HG03442 (cell line): ENCODE measurements at regions not wholly inside any gene's neighbourhood (a gene's known extent, or its start where the extent isn't known, plus 50 kb on each side); places are given as distances from the start of the nearest gene placed in this dataset.

Source experiments
- ATAC-seq: cut with Tn5 transposase; IDR thresholded peaks from one replicate; pipeline ENCODE4 v1.9.1; 2021; ENCODE audit warnings: mild to moderate bottlenecking, moderate library complexity; ENCODE audit not compliant: unreplicated experiment

DNA sequence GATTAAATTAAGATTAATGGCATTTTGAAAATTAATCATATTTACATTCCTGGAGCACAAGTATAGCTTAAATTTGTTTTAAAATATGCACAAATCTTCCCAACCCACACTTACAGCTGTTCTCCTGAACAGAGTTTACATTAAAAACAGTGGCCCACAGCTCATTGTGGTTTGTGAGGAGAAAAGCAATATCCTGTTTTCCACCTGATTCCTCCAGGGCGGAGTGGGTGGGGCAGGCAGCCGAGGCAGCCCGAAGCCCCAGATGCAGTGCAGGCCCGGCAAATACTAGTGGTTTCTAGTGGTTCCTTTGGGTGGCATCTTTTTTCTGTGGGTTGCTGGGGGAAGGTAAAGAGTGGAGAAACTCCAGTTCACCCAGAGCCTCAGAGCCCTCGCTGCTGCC is 280.8 kb downstream of the ARHGAP12 start:
- ATAC-seq, result no peak

DNA sequence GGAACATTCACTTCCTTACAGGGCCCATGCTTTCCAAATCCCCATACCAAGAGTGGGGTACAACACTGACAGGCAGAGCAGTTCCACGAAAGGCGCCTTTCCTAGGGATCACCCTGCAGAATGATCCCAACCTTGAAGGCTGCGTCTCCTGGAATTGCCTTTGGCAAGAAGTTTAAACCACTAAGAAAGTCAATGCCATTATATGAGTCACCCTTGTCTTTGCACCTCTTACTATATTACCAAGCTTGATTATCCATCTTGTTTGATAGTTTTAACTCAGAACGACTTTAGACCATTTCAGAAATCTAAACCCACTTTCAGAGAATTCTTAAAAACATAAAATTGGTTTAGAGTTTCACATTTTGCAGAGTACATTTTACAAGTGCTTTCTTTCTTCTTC is 282.1 kb downstream of the ARHGAP12 start:
- no peak for ATAC-seq

DNA sequence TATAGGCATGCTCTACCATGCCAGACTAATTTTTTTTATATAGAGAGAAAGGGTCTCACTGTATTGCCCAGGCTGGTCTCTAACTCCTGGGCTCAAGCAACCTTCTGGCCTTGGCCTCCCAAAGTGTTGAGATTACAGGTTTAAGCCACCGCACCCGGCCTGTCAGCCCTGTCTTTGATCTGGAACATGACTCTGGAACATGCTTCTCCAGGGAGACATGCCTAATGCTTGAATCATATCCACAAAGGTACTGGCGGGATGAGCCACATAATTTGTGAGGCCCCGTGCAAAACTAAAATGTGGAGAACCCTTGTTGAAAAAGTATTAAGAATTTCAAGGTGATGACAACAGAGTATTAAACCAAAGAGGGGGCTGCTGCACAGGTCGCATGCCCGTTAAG is 282.8 kb downstream of the ARHGAP12 start:
- ATAC-seq, result no peak

DNA sequence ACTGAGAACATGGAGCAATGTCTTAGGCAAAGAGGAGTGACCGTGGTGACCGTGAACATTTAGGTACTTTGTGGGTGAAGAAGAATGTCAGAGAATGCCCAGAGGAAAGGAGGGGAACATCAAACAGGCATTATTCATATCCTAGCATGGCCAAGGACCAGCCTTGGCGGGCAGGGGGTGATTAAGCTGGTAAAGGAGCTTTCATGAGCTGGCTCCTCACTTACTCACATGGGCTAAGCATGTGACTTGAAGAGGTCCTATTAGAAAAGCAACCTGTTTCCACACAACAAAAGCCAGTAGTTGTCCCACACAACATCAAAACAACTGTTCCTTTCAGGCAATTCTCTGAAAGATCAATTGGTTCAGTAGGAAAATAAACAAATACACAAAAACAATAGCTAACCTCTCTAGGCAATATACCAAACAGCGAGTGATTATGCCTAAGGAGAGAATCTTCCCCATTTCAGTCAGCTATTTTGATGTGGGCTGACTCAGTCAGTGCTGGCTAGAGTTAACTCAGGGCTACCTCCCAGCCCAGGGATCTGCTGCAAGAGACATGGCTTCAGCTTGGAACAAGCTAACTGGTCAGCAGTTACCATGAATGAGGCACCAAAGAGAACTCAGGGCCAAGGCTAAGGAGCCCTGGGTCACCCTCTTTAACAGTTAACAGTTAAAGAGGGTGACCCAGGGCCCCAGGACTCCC is 283.5 kb downstream of the ARHGAP12 start:
- ATAC-seq, result no peak

DNA sequence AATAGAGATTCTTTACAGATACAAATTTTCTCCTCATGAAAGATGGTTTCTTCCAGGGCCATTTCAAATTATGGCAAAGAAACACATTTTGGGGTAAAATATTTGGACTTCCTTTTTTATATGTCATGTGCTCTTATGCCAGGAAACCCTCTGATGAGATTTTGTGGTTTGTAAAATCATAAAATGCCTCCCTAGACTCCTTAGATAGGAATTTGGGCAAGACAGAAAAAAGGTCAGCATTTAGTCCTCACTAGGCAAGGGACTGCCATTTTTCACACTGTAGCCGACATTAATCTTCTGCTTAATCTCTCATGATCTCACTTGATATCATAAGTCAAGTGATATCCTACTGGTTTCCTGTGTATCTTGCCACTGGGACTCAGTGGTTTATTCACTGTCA is 286.4 kb downstream of the ARHGAP12 start:
- no peak for ATAC-seq

DNA sequence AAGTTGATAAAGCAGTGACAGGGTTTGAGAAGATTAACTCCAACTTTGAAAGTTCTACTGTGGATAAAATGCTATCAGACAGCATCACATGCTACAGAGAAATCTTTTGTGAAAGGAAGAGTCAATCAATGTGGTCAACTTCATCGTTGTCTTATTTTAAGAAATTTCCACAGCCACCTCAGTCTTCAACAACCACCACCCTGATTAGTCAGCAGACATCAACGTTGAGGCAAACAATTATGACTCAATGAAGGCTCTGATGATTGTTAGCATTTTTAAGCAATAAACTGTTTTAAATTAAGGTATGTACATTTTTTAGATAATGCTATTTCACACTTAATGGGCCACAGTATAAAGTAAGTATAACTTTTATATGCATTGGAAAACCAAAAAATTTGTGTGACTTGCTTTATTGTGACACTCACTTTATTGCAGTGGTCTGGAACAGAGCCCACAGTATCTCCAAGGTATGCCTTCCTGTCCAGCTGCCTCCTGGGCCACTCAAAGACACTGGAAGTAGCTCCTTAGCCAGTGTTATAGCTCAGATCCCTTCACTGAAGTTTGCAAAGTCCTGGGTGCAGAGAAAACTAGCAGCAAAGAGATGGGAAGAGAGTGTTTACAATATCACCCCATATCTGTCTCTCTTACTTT is 293.1 kb downstream of the ARHGAP12 start:
- no peak for ATAC-seq

DNA sequence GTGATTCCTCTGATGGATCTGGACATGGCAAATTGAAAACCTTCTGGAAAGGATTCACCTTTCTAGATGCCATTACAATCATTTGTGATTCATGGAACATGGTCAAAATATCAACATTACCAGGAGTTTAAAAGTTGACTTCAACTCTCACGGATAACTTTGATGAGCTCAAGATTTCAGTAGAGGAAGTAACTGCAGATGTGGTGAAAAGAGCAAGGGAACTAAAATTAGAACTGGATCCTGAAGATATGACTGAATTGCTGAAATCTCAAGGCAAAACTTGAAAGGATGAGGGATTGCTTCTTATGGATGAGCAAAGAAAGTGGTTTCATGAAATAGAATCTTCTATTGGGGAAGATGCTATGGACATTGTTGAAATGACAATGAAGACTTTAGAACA is 293.6 kb downstream of the ARHGAP12 start:
- no peak for ATAC-seq

DNA sequence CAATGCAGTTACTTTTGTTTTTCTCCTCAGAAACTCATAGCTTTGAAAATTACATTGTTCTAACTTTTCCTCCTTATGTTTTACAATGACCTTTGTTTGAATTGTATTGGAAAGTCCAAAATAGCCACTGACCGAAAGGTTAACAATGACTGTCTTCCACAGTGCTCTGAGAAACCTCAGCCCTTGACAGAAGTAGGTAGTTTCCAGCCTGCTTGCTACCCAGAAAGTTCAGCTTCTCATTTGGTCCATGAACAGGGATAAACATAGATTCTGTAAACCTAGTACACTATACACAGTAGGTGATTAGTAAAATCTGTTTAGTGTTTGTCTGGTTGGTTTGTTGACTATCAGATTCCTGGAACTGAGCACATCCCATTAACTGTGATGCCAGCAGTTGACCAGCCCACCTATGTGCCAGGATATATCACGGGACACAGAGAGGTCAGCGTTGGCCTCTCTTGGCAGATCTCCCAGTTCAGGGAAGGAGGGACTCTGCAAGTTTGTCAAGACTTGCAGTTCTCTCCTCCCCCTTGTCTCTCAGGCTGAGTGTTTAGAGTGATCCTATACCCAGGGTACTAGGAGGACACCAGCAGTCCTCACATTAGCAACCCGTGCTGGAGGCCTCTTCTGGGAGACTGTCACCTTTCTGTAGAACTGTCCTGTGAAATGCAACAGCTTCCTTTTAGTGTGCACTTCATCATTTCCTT is 297.6 kb downstream of the ARHGAP12 start:
- no peak for ATAC-seq

DNA sequence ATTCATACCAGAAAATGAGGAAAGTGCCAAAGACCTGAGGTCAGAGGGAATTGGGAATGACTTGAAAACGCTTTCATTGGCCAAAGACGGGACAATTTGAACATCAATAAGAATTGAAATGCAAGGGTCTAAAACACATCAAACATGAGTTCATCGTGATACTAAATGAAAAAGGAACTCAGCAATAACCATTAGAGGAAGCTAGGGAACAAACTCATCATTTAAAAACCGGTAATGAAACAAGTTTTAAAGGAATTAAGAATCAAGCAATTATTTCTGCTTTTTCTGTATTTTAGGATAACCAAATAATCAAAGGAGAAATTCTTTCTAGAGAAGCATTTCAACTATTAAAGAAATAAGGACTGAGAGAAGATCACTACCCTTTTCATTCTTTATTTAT is 303.1 kb downstream of the ARHGAP12 start:
- ATAC-seq, result no peak

DNA sequence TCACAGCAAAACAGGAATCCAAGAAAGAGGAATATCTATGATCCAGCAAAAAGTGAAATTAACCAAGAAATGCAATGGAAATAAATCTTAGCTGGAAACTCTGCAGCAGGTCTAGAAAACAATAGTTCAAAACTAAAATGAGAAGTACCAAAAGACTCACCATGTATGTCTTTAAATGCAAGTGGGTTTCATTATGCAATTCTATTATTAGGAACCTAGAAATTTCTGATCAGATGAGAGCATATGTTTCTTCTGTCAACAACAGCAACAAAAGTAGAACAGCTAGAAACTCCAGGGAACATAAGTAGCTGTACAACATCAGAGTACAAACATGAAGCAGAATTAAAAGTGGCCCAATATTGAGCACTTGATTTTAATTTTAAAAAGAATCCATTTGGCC is 304.0 kb downstream of the ARHGAP12 start:
- no peak for ATAC-seq

DNA sequence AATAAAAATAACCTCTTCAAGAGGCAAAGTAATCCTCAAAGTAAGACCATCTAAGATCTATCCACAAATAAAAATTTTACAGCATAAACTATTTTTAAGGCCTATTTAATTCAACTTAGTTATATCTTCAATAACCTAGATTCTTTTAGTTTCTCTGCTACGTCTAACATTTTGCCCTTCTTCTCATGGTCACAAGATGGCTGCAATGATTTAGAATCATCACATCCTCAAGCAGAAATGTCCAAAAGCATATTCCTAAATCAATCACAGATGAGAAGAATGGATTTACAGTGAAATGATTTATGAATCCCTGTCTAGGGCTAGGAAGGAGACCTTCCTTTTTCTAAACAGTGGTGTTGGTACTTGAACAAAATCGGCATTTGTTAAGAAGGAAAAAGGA is 304.7 kb downstream of the ARHGAP12 start:
- ATAC-seq, result no peak

DNA sequence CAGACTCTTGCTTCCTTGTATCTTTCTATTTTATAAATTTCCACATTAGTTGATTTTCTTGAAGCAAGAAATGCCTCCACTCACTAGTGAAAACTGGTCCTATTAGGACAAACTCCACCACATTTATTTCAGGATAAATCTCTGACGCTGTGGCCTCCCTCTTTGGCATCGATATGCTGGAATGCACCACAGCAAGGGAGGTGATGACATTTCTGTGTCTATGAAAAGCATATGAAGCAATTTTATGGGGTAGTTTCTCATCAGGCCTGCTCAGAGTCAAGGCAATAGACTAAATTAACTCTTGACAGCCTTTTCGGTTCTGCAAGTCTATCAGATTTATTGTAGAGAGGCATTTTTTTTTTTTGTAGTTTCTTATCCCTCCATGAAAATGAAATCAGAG is 304.4 kb downstream of the ZEB1 start:
- no peak for ATAC-seq

DNA sequence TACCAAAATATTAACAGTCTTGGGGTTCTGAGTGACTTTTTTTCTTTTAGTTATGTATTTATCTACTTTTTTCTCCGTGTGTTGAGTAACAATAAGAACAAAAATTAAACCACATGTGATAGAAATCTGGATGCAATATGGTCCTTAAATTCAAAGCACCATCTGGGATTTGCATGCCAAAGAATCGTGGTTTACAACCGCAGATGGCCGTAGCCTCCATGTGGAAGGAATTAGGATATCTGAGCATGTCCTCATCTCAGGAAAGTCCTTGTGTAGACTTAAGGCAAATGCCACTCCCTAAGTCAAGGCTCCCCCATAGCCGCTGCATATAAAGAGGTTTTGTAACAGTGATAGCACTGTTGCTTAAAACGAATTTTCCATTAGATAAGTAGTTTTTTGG is 304.0 kb downstream of the ZEB1 start:
- ATAC-seq, result no peak

DNA sequence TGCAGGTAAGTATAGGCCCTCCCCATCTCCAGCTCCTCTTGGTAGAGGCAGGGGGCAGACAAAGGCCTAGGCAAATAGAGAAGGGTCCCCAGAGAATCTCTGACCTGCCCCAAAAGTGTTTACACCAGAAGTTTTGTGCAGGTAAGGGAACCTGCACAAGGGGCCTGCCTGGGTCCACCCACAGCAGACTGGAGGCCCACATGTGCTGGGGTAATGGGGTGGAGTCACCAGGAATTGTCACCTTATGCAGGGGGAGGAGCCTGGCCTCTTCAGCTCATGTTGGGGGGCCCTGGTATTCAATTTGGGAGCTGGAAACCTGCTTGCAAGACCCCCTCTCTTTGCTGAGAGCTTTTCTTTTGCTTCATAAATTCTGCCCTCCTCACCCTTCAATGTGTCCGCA is 302.7 kb downstream of the ZEB1 start:
- ATAC-seq, result no peak

DNA sequence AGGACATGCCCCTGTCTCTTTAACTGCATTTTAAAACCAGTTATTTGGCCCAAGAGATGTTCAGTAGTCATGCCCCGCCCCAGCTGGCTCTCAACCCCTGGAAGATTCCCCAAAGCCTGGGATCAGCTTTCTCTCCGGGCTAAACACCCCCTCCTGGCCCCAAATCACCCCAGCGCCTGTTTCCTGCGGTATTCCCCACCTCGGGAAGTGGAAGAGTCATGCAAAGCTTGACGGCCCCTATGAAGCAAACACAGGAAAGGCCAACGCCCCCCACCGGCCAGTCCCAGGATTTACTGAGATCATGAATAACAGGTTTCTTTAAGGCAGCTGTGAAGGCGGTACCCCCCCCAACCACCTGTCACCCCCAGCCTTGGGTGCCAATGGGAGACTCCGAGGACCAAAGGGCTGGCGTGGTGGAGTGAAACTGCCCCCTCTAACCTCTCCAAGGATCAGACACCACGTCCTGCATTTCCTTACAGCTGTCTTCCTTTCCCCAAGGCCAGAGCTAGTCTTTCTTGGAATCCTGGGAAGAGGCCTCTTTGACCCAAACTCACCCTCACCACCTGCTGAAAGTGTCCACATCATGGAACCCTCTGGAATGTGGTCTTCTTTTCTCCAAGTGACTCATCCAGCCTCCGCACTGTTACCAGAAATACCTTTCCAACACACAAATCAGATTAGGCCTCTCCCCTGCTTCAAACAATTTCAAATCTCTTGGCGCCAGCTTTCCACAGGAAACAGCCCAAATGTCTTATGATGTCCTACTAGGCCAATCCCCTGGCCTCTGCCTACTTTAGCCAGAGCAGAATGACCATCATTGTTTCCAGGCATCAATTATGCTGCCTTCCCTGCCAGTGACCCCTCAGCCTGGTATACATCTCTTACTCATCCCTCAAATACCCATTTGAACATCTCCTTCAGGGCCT is 301.5 kb downstream of the ZEB1 start:
- no peak for ATAC-seq

DNA sequence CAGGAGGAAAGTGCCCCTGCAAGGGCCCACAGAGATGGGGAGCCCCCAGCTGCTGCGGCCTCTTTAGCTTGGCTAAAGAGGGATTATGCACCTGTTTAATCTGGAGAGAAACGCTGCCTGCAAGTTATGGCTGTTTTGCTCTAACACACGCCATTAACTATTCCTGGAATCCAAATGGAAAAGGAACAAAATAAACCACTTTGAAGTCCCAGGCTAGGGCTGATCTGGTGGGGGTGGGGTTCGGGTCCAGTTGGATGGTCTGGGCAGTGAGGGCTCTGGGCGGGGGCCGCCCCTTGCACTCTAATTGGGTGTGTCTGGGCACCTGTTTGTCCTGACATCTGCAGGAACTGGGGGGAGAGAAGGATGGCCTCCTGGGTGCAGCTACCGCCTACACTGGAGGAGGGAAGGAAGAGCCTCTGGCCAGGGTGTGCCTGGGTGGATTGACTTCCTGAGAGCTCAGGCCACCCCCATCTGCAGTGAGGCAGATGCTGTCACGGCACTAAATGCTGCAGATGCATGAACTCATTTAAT is 300.6 kb downstream of the ZEB1 start:
- no peak for ATAC-seq

DNA sequence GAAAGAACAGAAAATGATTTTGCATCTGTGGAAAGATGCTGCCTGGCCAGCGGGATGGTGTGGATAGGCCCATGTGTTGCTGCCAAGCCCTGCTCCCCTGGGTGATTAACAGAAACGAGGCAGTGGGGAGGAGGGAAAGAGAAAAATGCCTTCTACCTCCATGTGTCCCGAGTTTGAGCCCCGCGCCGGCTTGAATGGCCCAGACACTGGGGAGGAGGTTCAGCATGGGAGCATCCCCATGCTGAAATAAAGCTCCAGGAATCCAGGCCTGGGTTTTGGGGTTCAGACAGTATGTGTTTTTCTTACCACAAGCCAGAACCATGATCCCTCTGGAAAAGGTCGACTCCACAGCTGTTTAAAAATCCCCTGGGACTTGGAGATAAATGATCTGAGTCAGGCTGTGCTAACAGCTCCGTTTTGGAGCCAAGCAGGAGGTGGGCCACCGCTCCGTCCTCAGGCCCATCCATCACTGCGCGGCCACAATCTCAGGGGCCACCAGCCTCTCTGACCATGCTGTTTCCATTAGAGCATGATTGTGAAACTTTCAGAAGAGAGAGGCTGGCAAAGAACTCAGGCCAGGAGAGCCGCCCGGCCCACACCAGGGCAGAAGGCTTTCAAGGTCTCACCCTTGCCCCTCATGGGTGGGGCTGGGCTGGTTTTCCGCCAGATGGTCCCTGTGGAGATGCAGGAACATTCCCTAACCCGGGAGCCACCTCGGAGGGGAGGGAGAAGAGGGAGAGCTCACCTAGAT is 299.7 kb downstream of the ZEB1 start:
- ATAC-seq, result no peak

DNA sequence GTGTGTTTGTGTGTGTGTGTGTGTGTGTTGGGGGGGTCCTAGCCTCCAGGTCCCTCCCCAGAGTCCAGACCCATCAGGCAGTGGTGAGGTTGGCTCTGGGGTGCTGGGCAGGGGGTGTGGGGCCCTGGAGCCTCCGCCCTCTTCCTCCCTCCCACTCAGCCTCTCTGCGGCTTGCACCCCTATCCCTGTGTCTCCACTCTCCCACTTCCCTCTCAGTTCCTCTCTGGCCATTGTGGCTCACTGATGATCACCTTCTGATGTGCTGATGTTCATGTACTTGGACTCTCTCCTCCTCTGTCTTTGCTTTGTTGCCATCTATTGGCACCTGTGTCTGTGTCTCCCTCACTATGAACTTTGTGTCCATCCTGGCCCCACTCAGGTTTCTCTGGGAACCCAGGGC is 298.7 kb downstream of the ZEB1 start:
- ATAC-seq, result no peak

DNA sequence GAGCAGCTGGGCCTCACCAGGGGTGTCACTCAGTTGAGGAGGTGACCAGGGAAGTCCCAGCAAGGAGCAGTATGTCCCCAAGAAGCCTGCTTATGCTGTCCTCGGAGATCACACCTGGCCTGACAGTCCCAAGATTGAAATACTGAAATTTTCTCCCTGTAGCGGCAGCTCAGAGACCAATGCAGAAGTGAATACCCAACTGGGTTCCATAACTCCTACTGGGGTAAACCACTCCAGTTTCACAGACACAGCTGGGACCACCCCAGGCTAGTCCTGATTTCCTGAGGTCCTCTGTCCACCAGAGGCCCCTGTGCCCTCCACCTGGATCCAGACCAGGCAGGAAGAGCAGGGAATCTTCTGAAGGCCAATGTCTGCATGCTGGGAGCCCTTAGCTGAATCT is 298.1 kb downstream of the ZEB1 start:
- ATAC-seq, result no peak

DNA sequence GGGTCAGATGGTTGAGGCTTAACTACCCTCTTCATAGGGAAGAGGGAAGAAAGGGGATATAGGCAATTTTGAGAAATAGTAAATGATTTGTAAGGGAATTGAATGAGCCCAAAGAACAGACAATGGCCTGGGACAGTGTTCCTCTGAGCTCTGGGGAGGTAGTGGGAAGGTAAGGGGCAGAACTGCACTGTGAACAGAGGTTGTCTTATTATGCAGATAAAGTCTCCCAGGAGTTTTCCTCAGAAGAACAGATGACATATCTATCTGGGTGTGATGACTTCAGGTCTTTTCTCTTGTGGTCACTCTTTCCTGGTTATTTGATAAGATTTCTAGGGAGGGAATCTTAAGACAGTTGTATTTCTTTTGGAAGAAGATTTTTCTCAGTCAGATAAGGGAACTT is 296.1 kb downstream of the ZEB1 start:
- no peak for ATAC-seq
